ENCODE measurements at regions not wholly inside any gene's neighbourhood (a gene's known extent, or its start where the extent isn't known, plus 50 kb on each side); places are given as distances from the start of the nearest gene placed in this dataset.
"Not testable (repeated sequence)": the region's sequence is repeated elsewhere in the genome, so short reads cannot be mapped to it uniquely, and the experiment has no call there.

DNA sequence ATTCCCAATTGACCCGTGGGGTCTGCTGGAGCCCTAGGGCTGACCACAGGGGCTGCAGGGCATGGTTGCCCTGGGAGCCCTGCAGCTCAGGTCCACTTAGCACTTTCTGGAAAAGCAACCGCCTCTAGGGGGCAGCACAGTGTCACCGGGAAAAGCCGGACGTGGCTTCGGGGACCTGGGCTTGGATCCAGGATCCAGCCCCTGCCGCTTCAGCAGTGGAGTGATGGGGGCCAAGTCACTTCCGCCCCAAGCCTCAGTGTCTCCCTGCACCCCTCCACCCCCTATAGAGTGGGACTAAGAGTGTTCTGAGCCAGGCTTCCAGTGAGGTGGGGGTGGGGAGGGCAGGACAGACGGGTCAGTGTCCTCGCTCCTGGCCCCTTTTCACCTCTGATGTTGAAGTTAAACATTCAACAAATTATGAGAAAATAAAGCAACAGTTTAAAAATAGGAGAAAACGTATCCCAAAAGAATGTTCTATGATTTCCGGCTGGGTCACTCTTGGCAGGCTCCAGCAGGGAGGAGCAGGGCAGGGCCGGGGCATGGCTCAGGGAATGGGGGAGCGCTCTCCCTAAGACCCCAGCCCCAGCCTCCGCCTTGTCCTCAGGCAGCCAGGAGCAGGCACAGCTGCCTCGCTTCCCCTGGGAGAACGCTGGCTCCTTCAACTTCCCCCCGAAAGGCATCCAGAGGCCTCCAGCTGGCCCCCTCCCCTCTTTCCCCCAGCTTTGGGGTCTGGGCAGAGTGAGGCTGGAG lies 96.5 kb upstream of the FGF3 start:
- H4K91ac ChIP-seq (ENCODE audit: insufficient read length, low read depth, low read length) = no peak overlapping the region
- no peak overlapping the region for H4K8ac ChIP-seq (replicated peaks; ENCODE audit: insufficient read length, low read depth, low read length)
- H3K14ac ChIP-seq (ENCODE audit: insufficient read depth, low read length) = no peak overlapping the region
- H3K18ac ChIP-seq (ENCODE audit: insufficient read length, low read depth, low read length) = no peak overlapping the region
- H3K4me2 ChIP-seq (ENCODE audit: insufficient read depth, insufficient read length, low read length) = no peak overlapping the region
- Mint-ChIP-seq H3K27me3 (ENCODE audit: low read depth) (peaks cover 45% of the 10 kb centered on the region), H3K9me3 (peaks cover 0 to 8% of the 10 kb centered on the region in 2 experiments; a peak in 1 of 5 replicates), H3K27ac (no peak overlapping the region), H3K4me3 (no peak overlapping the region), H3K4me1 (peaks cover 4 to 8% of the 10 kb centered on the region in 2 experiments; a peak in 3 of 4 replicates), H3K36me3 (ENCODE audit: insufficient read depth in 1 of 3, low read depth in 3 of 3) (no peaks in the 10 kb centered on the region; a peak in 1 of 7 replicates)
- no peak overlapping the region for H3K56ac ChIP-seq (ENCODE audit: insufficient read length, low read depth, low read length)
- H3K4me1 ChIP-seq (ENCODE audit: insufficient read depth, low read length) = no peaks in the 10 kb centered on the region; the same call in 1 of the 2 replicates
- no peak overlapping the region for H2AFZ ChIP-seq (ENCODE audit: low read length)
- no peak overlapping the region for H3K23ac ChIP-seq (ENCODE audit: insufficient read length, low read depth, low read length)
- no peak overlapping the region for H2BK20ac ChIP-seq (ENCODE audit: low read depth, low read length, poor library complexity, severe bottlenecking)
- no peak overlapping the region for H2BK12ac ChIP-seq (ENCODE audit: insufficient read length, low read depth, low read length)
- H2BK5ac ChIP-seq (ENCODE audit: insufficient read length, low read length) = no peak overlapping the region
- no peak overlapping the region for H3K4ac ChIP-seq (ENCODE audit: low read depth, low read length)
- peak; percentile 82 for DNase-seq
- no peaks in the 10 kb centered on the region for H4K20me1 ChIP-seq (ENCODE audit: control insufficient read depth, insufficient read depth, insufficient read length)
- no peak overlapping the region for H2BK120ac ChIP-seq (ENCODE audit: low read depth, low read length, poor library complexity, severe bottlenecking)
- no peak overlapping the region for H3K9ac ChIP-seq (ENCODE audit: extremely low read depth, insufficient read length, low read length)
- no peaks in the 10 kb centered on the region for H3K79me2 ChIP-seq (ENCODE audit: insufficient read depth, low read length)
- H3K23me2 ChIP-seq (ENCODE audit: insufficient read length, low read depth, low read length, poor library complexity, severe bottlenecking) = no peaks in the 10 kb centered on the region
- no CpG with 5 or more reads among the region's 18 CpGs for WGBS (ENCODE audit: extremely low coverage, insufficient read length, low lambda C conversion rate)
- no peak overlapping the region for H3K27ac ChIP-seq (ENCODE audit: insufficient read length, low read depth, low read length)
- no peaks in the 10 kb centered on the region; the same call in 1 of the 2 replicates for H3K27me3 ChIP-seq (ENCODE audit: insufficient read depth, low read length)
- TF ChIP-seq, protein P1, sequence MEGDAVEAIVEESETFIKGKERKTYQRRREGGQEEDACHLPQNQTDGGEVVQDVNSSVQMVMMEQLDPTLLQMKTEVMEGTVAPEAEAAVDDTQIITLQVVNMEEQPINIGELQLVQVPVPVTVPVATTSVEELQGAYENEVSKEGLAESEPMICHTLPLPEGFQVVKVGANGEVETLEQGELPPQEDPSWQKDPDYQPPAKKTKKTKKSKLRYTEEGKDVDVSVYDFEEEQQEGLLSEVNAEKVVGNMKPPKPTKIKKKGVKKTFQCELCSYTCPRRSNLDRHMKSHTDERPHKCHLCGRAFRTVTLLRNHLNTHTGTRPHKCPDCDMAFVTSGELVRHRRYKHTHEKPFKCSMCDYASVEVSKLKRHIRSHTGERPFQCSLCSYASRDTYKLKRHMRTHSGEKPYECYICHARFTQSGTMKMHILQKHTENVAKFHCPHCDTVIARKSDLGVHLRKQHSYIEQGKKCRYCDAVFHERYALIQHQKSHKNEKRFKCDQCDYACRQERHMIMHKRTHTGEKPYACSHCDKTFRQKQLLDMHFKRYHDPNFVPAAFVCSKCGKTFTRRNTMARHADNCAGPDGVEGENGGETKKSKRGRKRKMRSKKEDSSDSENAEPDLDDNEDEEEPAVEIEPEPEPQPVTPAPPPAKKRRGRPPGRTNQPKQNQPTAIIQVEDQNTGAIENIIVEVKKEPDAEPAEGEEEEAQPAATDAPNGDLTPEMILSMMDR (conservative IDR thresholded peaks at IDR 0.05) = peak; percentile 89
- no peaks in the 10 kb centered on the region for H3K79me1 ChIP-seq (ENCODE audit: insufficient read depth, low read depth, low read length, poor library complexity, severe bottlenecking)
- no peak overlapping the region for H2AK5ac ChIP-seq (ENCODE audit: insufficient read length, low read length)
- H3K9me3 ChIP-seq (ENCODE audit: control insufficient read depth, low read depth, low read length) = no peaks in the 10 kb centered on the region
- H2BK15ac ChIP-seq (ENCODE audit: low read depth, low read length) = no peak overlapping the region
- no peak overlapping the region for H4K5ac ChIP-seq (ENCODE audit: insufficient read length, low read depth, low read length)
- H3T11ph ChIP-seq (ENCODE audit: low read length) = no peak overlapping the region

- H4K8ac ChIP-seq (replicated peaks; ENCODE audit: insufficient read length, low read depth, low read length); H3K4me1 Mint-ChIP-seq; H3K23ac ChIP-seq (ENCODE audit: insufficient read length, low read depth, low read length); H3K79me1 ChIP-seq (ENCODE audit: insufficient read depth, low read depth, low read length, poor library complexity, severe bottlenecking); H3K4me2 ChIP-seq (ENCODE audit: insufficient read depth, insufficient read length, low read length); H3K4ac ChIP-seq (ENCODE audit: low read depth, low read length); H2AFZ ChIP-seq (ENCODE audit: low read length); H3K27ac ChIP-seq (ENCODE audit: insufficient read length, low read depth, low read length); H3K9ac ChIP-seq (ENCODE audit: extremely low read depth, insufficient read length, low read length); H3K4me1 ChIP-seq (ENCODE audit: insufficient read depth, low read length); H2BK15ac ChIP-seq (ENCODE audit: low read depth, low read length); H2BK20ac ChIP-seq (ENCODE audit: low read depth, low read length, poor library complexity, severe bottlenecking); H3K23me2 ChIP-seq (ENCODE audit: insufficient read length, low read depth, low read length, poor library complexity, severe bottlenecking); DNase-seq; H3K4me3 Mint-ChIP-seq; H3T11ph ChIP-seq (ENCODE audit: low read length); H3K18ac ChIP-seq (ENCODE audit: insufficient read length, low read depth, low read length); H2BK120ac ChIP-seq (ENCODE audit: low read depth, low read length, poor library complexity, severe bottlenecking); H3K27me3 ChIP-seq (ENCODE audit: insufficient read depth, low read length); H3K9me3 ChIP-seq (ENCODE audit: control insufficient read depth, low read depth, low read length); H4K20me1 ChIP-seq (ENCODE audit: control insufficient read depth, insufficient read depth, insufficient read length); H3K56ac ChIP-seq (ENCODE audit: insufficient read length, low read depth, low read length); H2AK5ac ChIP-seq (ENCODE audit: insufficient read length, low read length); H4K5ac ChIP-seq (ENCODE audit: insufficient read length, low read depth, low read length); H3K36me3 Mint-ChIP-seq (ENCODE audit: insufficient read depth in 1 of 3, low read depth in 3 of 3); H2BK5ac ChIP-seq (ENCODE audit: insufficient read length, low read length); H3K9me3 Mint-ChIP-seq; H3K14ac ChIP-seq (ENCODE audit: insufficient read depth, low read length); H3K27ac Mint-ChIP-seq; H2BK12ac ChIP-seq (ENCODE audit: insufficient read length, low read depth, low read length); H4K91ac ChIP-seq (ENCODE audit: insufficient read length, low read depth, low read length); H3K79me2 ChIP-seq (ENCODE audit: insufficient read depth, low read length): not testable (repeated sequence)
- no CpG with 5 or more reads among the region's 8 CpGs for WGBS (ENCODE audit: extremely low coverage, insufficient read length, low lambda C conversion rate)
- peaks cover 42% of the 10 kb centered on the region for H3K27me3 Mint-ChIP-seq (ENCODE audit: low read depth)
Observed at GRCh38 chr11:69916251-69916649, 97.0 kb upstream of the FGF3 start.
